ENCODE measurements at regions not wholly inside any gene's neighbourhood (a gene's known extent, or its start where the extent isn't known, plus 50 kb on each side); places are given as distances from the start of the nearest gene placed in this dataset.
"Not testable (repeated sequence)": the region's sequence is repeated elsewhere in the genome, so short reads cannot be mapped to it uniquely, and the experiment has no call there.

- CTCF ChIA-PET, result interaction anchor here (0.6 kb wide), 1 partner anchor 237 kb away, joined by 3 read pairs; no protein-coding TSS in a partner anchor
- POLR2A ChIA-PET, result interaction anchor here (0.6 kb wide), 1 partner anchor 13 kb away, joined by 3 read pairs; no protein-coding TSS in a partner anchor
- H3K27ac Mint-ChIP-seq, result no peak overlapping the region
- H3K36me3 Mint-ChIP-seq (ENCODE audit: low read depth), result no peaks in the 10 kb centered on the region
- H3K9me3 Mint-ChIP-seq, result no peaks in the 10 kb centered on the region
- no peak for TF ChIP-seq CTCF (IDR thresholded peaks at IDR 0.05)
- no peak for DNase-seq
- intact Hi-C loops (cut with micrococcal nuclease), result no loop called here
- H3K4me1 Mint-ChIP-seq (ENCODE audit: low read depth), result peaks cover 13% of the 10 kb centered on the region
- no peak overlapping the region for H3K4me3 Mint-ChIP-seq
- peaks cover 2% of the 10 kb centered on the region for H3K27me3 Mint-ChIP-seq
- ATAC-seq, result no peak
These were observed 73.3 kb upstream of the CHD6 start for GRCh38 chr20:41691443-41691842.

- no peak for TF ChIP-seq CTCF (IDR thresholded peaks at IDR 0.05)
- CTCF ChIA-PET, result no interaction called here
- no peak for DNase-seq
- Mint-ChIP-seq H3K4me3 (no peak overlapping the region), H3K27me3 (peaks cover 5% of the 10 kb centered on the region), H3K9me3 (no peaks in the 10 kb centered on the region), H3K4me1 (ENCODE audit: low read depth) (peaks cover 13% of the 10 kb centered on the region), H3K36me3 (ENCODE audit: low read depth) (no peaks in the 10 kb centered on the region), H3K27ac (no peak overlapping the region)
- no peak for ATAC-seq
- intact Hi-C loops (cut with micrococcal nuclease), result no loop called here
- POLR2A ChIA-PET, result no interaction called here
These were observed 72.5 kb upstream of the CHD6 start for GRCh38 chr20:41690702-41691101.

GRCh38 chr20:41686961-41687360 lies 68.8 kb upstream of the CHD6 start:
- intact Hi-C loops (cut with micrococcal nuclease), result no loop called here

GRCh38 chr20:41685145-41685544 lies 67.0 kb upstream of the CHD6 start:
- H3K36me3 Mint-ChIP-seq (ENCODE audit: low read depth); H3K9me3 Mint-ChIP-seq; H3K4me3 Mint-ChIP-seq; H3K4me1 Mint-ChIP-seq (ENCODE audit: low read depth); ATAC-seq; H3K27ac Mint-ChIP-seq; DNase-seq; intact Hi-C loops (cut with micrococcal nuclease); H3K27me3 Mint-ChIP-seq; POLR2A ChIA-PET: not testable (repeated sequence)
- CTCF ChIA-PET, result interaction anchor here (1.4 kb wide), 1 partner anchor 19 kb away, joined by 3 read pairs; no protein-coding TSS in a partner anchor

More at GRCh38 chr20:41686961-41687360, 68.8 kb upstream of the CHD6 start:
- no peak for DNase-seq
- H3K9me3 Mint-ChIP-seq, result no peaks in the 10 kb centered on the region
- H3K27ac Mint-ChIP-seq, result no peak overlapping the region
- ChIA-PET CTCF (interaction anchor here (1.2 kb wide), 1 partner anchor 11 kb away, joined by 5 read pairs; no protein-coding TSS in a partner anchor), POLR2A (no interaction called here)
- H3K27me3 Mint-ChIP-seq, result peaks cover 5% of the 10 kb centered on the region
- H3K36me3 Mint-ChIP-seq (ENCODE audit: low read depth), result no peaks in the 10 kb centered on the region
- no peak for ATAC-seq
- H3K4me3 Mint-ChIP-seq, result no peak overlapping the region
- TF ChIP-seq CTCF (IDR thresholded peaks at IDR 0.05), result no peak
- H3K4me1 Mint-ChIP-seq (ENCODE audit: low read depth), result no peaks in the 10 kb centered on the region

GRCh38 chr20:41678799-41679198 lies 60.6 kb upstream of the CHD6 start:
- no peaks in the 10 kb centered on the region for H3K4me1 Mint-ChIP-seq (ENCODE audit: low read depth)
- TF ChIP-seq CTCF (IDR thresholded peaks at IDR 0.05), result no peak
- ChIA-PET POLR2A (interaction anchor here (0.6 kb wide), 1 partner anchor 12 kb away, joined by 3 read pairs; no protein-coding TSS in a partner anchor), CTCF (interaction anchor here (1.2 kb wide), 1 partner anchor 19 kb away, joined by 3 read pairs; no protein-coding TSS in a partner anchor)
- peaks cover 3% of the 10 kb centered on the region for H3K27me3 Mint-ChIP-seq
- no peak overlapping the region for H3K4me3 Mint-ChIP-seq
- intact Hi-C loops (cut with micrococcal nuclease), result no loop called here
- no peak overlapping the region for H3K27ac Mint-ChIP-seq
- DNase-seq (no peak), ATAC-seq (no peak)
- H3K36me3 Mint-ChIP-seq (ENCODE audit: low read depth), result no peaks in the 10 kb centered on the region
- H3K9me3 Mint-ChIP-seq, result no peaks in the 10 kb centered on the region
